Tibial nerve (tissue), 3 donors: ENCODE measurements at regions not wholly inside any gene's neighbourhood (a gene's known extent, or its start where the extent isn't known, plus 50 kb on each side); places are given as distances from the start of the nearest gene placed in this dataset.
"Not testable (repeated sequence)": the region's sequence is repeated elsewhere in the genome, so short reads cannot be mapped to it uniquely, and the experiment has no call there.

Experiments
- CTCF ChIP-seq, 5 experiments: fragments of 200-600 bp in 3 of 5; fragments of 450-650 bp in 2 of 5; sonication (generic) in 3 of 5; IDR thresholded peaks; one replicate each; pipeline ENCODE4 v1.5.1; 2016 to 2019; ENCODE audit warnings: antibody characterized with exemption in 5 of 5, mild to moderate bottlenecking in 3 of 5, moderate library complexity in 2 of 5
- POLR2A ChIP-seq, 2 donors: fragments of 450-650 bp; IDR thresholded peaks; one replicate each; pipeline ENCODE4 v1.6.1; 2017; ENCODE audit warnings: antibody characterized with exemption in 2 of 2, mild to moderate bottlenecking in 2 of 2, moderate library complexity in 2 of 2

GRCh38 chr12:68443695-68444094, 111.5 kb upstream of the MDM1 start:
- not testable (repeated sequence) for TF ChIP-seq CTCF, POLR2A (IDR thresholded peaks at IDR 0.05)
